Uterus (tissue), 3 donors: ENCODE measurements at regions not wholly inside any gene's neighbourhood (a gene's known extent, or its start where the extent isn't known, plus 50 kb on each side); places are given as distances from the start of the nearest gene placed in this dataset.

Source experiments
- DNase-seq, 2 donors: peaks; one replicate each; pipeline ENCODE4 v3.0.0-alpha.2; 2019 to 2020
- H3K27ac ChIP-seq, 2 donors: fragments of 200-600 bp; sonication (generic); 1 replicate in 1 of 2; 2 replicates in 1 of 2; pipeline ENCODE4 v1.5.1; 2016 to 2018
- H3K27me3 ChIP-seq, 2 donors: fragments of 200-600 bp; sonication (generic); one replicate each; pipeline ENCODE4 v1.5.1; 2018 to 2019; ENCODE audit warnings: control low read depth in 1 of 2
- H3K36me3 ChIP-seq, 2 donors: fragments of 200-600 bp; sonication (generic); one replicate each; pipeline ENCODE4 v1.5.1; 2019; ENCODE audit warnings: control low read depth in 1 of 2
- H3K4me1 ChIP-seq, 2 donors: fragments of 200-600 bp; sonication (generic); one replicate each; pipeline ENCODE4 v1.5.1; 2018 to 2019; ENCODE audit warnings: control low read depth in 1 of 2
- H3K4me3 ChIP-seq, 2 donors: fragments of 200-600 bp; sonication (generic); 1 replicate in 1 of 2; 2 replicates in 1 of 2; pipeline ENCODE4 v1.5.1; 2018 to 2019; ENCODE audit warnings: mild to moderate bottlenecking in 1 of 2
- H3K9me3 ChIP-seq, 2 donors: fragments of 200-600 bp; sonication (generic); one replicate each; pipeline ENCODE4 v1.5.1; 2019; ENCODE audit warnings: control low read depth in 1 of 2
- POLR2A ChIP-seq, 2 donors: fragments of 450-650 bp; IDR thresholded peaks; one replicate each; pipeline ENCODE4 v1.6.1; 2016; ENCODE audit warnings: antibody characterized with exemption in 2 of 2, mild to moderate bottlenecking in 1 of 2, moderate library complexity in 1 of 2
- intact Hi-C: fragments of 100-400 bp; cut with DNase I; formaldehyde crosslinking; loops from one replicate; pipeline ENCODE4 v1.15.1; 2023; ENCODE audit warnings: low total_unique reads
- TF ChIP-seq, protein P1 (sequence below), 4 experiments: fragments of 200-600 bp in 2 of 4; fragments of 450-650 bp in 2 of 4; sonication (generic) in 2 of 4; IDR thresholded peaks; one replicate each; pipeline ENCODE4 v1.5.1; 2016 to 2019; ENCODE audit warnings: antibody characterized with exemption in 4 of 4, mild to moderate bottlenecking in 2 of 4, moderate library complexity in 1 of 4
- donor health status: DM: yes; HTN: yes; CAD: no.

DNA sequence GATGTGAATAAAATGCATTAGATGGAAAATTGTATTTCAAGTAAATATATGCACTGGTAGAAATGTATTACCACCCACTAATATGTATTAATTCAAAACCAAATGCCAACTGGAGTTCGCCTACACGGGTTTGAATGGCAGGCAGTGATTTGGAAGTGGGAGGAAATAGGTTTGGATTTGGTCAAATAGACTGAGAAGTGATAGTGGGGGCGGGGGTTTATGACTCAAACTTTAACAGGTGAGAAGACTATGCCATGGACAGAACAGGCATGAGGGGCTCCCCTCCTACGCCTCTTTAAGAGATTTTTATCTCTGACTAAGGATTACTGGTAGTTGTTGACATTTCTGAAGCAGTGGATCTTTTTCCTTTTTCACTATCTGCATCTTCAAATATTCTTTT is 677.8 kb downstream of the NTRK3 start:
- Histone ChIP-seq H3K4me3 (no peak overlapping the region), H3K27me3 (no peaks in the 10 kb centered on the region), H3K36me3 (no peaks in the 10 kb centered on the region), H3K9me3 (no peaks in the 10 kb centered on the region), H3K4me1 (no peaks in the 10 kb centered on the region), H3K27ac (no peak overlapping the region)
- no peak for TF ChIP-seq POLR2A (IDR thresholded peaks at IDR 0.05)
- TF ChIP-seq, protein P1, sequence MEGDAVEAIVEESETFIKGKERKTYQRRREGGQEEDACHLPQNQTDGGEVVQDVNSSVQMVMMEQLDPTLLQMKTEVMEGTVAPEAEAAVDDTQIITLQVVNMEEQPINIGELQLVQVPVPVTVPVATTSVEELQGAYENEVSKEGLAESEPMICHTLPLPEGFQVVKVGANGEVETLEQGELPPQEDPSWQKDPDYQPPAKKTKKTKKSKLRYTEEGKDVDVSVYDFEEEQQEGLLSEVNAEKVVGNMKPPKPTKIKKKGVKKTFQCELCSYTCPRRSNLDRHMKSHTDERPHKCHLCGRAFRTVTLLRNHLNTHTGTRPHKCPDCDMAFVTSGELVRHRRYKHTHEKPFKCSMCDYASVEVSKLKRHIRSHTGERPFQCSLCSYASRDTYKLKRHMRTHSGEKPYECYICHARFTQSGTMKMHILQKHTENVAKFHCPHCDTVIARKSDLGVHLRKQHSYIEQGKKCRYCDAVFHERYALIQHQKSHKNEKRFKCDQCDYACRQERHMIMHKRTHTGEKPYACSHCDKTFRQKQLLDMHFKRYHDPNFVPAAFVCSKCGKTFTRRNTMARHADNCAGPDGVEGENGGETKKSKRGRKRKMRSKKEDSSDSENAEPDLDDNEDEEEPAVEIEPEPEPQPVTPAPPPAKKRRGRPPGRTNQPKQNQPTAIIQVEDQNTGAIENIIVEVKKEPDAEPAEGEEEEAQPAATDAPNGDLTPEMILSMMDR (IDR thresholded peaks at IDR 0.05) = no peak
- intact Hi-C loops = no loop called here
- DNase-seq = no peak

DNA sequence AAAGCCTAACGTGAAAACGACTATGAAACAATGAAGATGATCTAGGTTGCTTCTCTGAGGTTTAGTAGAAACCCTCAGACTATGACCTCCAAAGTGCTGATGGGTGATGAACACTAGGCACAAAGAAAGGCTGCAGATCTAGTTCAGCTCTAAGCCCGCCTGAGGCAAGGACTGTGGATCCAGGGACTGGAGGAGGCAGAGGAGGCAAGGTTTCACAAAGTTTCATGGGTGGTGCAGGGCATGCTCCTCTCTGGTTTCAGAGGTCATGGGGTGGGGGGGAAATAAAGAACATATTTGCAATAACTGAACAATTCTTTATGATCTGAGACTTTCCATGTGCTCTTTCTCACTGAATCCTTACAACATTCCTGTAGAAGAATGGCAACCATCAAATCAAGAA is 679.2 kb downstream of the NTRK3 start:
- Histone ChIP-seq H3K4me1 (no peaks in the 10 kb centered on the region), H3K9me3 (no peaks in the 10 kb centered on the region), H3K27me3 (no peaks in the 10 kb centered on the region), H3K36me3 (no peaks in the 10 kb centered on the region), H3K27ac (no peak overlapping the region), H3K4me3 (no peak overlapping the region)
- intact Hi-C loops = no loop called here
- no peak for DNase-seq
- no peak for TF ChIP-seq POLR2A (IDR thresholded peaks at IDR 0.05)
- TF ChIP-seq, protein P1 (IDR thresholded peaks at IDR 0.05) = no peak

DNA sequence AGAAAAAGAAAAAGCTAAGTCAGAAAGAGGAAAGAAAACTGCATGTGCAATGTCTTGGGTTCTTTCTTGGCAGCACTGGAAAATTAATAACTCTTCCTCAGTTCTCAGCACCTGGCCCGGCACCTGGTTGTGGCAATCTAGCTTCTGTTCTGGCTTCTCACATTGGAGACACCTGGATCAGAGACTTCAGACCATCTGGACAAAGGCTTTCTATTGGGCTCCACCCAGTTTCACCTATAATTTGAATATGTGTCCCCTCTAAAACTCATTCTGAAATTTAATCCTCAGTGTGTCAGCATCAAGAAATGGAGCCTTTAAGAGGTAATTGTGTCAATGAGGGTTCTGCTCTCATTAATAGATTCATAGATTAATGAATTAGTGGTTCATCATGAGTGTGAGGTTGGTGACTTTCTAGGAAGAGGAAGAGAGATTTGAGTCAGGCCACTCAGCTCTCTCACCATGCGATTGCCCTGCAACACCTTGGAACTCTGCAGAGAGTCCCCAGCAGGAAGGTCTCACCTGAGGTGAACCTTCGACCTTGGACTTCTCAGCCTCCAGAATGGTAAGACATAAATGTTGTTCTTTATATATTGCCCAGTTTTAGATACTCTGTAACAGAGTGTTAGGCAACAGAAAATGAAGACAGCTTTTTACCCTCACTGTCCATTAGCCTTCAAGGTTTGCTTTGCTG is 679.9 kb downstream of the NTRK3 start:
- Histone ChIP-seq H3K36me3 (no peaks in the 10 kb centered on the region), H3K4me1 (no peaks in the 10 kb centered on the region), H3K4me3 (no peak overlapping the region), H3K9me3 (no peaks in the 10 kb centered on the region), H3K27me3 (no peaks in the 10 kb centered on the region), H3K27ac (no peak overlapping the region)
- TF ChIP-seq, protein P1 (IDR thresholded peaks at IDR 0.05) = no peak
- TF ChIP-seq POLR2A (IDR thresholded peaks at IDR 0.05) = no peak
- intact Hi-C loops = no loop called here
- no peak for DNase-seq

DNA sequence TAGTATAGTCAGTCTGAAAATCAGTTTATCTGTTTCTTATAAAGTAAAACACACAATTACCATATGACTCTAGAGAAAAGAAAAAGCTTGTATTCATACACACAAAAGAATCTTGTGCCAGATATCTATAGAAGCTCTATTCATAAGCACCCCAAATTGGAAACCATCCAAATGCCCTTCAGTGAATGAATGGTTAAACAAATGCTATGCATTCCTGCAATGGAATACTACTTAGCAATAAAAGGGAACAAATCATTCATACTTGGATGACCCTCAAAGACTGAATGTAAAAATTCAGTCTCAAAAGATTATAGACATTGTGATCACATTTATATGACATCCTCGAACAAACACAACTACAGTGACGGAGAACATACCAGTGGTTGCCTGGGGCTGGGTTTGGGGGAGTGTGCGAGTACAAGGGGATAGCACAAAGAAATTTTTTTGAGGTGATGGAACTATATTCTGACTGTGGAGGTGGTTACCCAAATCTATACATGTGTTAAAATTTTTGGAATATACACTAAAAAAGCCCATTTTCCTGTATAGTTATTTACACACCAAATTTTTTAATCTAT is 680.6 kb downstream of the NTRK3 start:
- no peaks in the 10 kb centered on the region for H3K36me3 ChIP-seq
- TF ChIP-seq POLR2A (IDR thresholded peaks at IDR 0.05) = no peak
- TF ChIP-seq, protein P1 (IDR thresholded peaks at IDR 0.05) = no peak
- intact Hi-C loops = no loop called here
- no peak overlapping the region for H3K4me3 ChIP-seq
- H3K4me1 ChIP-seq = no peaks in the 10 kb centered on the region
- no peaks in the 10 kb centered on the region for H3K27me3 ChIP-seq
- no peak overlapping the region for H3K27ac ChIP-seq
- no peaks in the 10 kb centered on the region for H3K9me3 ChIP-seq
- DNase-seq = no peak

DNA sequence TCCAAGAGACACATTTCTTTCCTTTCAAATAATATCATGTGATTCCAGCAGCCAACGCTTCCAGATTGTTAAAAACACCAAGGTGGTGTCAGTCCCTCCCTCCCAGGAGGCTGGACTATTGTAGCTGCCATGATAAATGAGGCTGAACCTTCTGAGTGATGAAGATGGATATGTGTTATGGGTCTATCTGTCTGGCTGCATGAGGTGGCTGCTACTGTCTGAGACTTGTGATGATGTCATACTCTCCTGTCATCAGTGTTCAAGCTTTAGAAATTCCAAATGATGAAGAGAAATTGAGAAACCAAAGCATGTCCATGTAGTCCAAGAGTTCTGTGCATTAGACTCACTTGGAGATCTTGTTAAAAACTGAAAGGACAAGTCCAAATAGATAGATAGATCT is 683.0 kb downstream of the NTRK3 start:
- Histone ChIP-seq H3K9me3 (no peaks in the 10 kb centered on the region), H3K4me1 (no peaks in the 10 kb centered on the region), H3K36me3 (no peaks in the 10 kb centered on the region), H3K4me3 (no peak overlapping the region), H3K27ac (no peak overlapping the region), H3K27me3 (no peaks in the 10 kb centered on the region)
- DNase-seq = no peak
- no peak for TF ChIP-seq POLR2A (IDR thresholded peaks at IDR 0.05)
- TF ChIP-seq, protein P1 (IDR thresholded peaks at IDR 0.05) = no peak
- intact Hi-C loops = no loop called here
